GM13976 (cell line): ENCODE measurements at regions not wholly inside any gene's neighbourhood (a gene's known extent, or its start where the extent isn't known, plus 50 kb on each side); places are given as distances from the start of the nearest gene placed in this dataset.

Experiments used
- DNase-seq: peaks from one replicate; pipeline ENCODE4 v3.0.0; 2012; ENCODE audit warnings: low spot score
- in situ Hi-C: fragments of 300-500 bp; cut with MboI; formaldehyde crosslinking; loops from one replicate; pipeline ENCODE4 v1.12.0; 2022; ENCODE audit warnings: low sequenced_read_pairs, mixed read lengths, inconsistent platforms; ENCODE audit not compliant: unreplicated experiment
- TF ChIP-seq, protein P1 (sequence below): IDR thresholded peaks from 2 replicates; pipeline ENCODE4 v1.5.1; 2012; ENCODE audit warnings: borderline replicate concordance, mild to moderate bottlenecking; ENCODE audit not compliant: insufficient read depth; ENCODE audit errors: extremely low read depth, missing control alignments, control extremely low read depth

DNA sequence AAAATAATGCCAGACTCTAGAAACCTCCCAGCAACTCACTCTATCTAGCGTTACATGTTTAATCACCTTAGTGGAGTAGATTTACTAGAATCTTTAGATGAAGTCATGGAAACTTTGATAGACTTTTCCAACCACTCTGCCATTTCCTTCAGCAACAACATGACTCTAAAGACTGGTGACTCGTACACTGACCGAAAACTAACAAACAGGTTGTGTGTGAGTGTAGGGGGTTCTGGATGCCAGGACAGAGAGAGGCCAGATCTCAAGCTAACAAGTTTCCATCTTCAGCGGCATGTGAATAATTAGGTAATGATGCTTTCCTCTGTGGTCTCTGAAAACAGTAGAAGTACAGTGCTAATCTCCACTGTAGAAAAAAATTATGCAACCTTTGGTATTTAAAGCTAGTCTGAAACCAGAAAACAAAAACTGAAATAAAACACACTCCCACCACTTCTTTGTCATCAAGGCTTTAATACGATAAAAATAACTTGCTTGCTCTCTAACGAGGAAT lies 286.4 kb downstream of the PRDM5 start:
- in situ Hi-C loops, result no loop called here
- no peak for DNase-seq
- TF ChIP-seq, protein P1, sequence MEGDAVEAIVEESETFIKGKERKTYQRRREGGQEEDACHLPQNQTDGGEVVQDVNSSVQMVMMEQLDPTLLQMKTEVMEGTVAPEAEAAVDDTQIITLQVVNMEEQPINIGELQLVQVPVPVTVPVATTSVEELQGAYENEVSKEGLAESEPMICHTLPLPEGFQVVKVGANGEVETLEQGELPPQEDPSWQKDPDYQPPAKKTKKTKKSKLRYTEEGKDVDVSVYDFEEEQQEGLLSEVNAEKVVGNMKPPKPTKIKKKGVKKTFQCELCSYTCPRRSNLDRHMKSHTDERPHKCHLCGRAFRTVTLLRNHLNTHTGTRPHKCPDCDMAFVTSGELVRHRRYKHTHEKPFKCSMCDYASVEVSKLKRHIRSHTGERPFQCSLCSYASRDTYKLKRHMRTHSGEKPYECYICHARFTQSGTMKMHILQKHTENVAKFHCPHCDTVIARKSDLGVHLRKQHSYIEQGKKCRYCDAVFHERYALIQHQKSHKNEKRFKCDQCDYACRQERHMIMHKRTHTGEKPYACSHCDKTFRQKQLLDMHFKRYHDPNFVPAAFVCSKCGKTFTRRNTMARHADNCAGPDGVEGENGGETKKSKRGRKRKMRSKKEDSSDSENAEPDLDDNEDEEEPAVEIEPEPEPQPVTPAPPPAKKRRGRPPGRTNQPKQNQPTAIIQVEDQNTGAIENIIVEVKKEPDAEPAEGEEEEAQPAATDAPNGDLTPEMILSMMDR, result no peak

DNA sequence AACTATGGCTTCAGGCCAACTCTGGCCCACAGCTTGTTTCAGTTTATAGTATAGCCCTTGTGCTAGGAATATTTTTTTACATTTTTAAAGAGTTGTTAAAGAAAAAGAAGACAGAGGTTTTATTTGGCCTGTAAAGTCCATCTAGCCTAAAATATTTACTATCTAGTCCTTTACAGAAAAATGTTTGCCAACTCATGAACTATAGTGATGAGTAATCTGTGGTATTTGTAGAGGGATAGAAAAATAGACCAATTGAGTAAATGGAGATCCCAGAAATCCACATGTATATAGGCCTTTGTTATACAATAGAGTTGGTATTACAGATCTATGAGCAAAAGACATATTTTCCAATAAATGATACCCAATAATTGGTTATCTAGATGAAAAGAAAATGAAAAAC lies 288.7 kb downstream of the PRDM5 start:
- DNase-seq, result no peak
- TF ChIP-seq, protein P1, result no peak
- in situ Hi-C loops, result no loop called here

DNA sequence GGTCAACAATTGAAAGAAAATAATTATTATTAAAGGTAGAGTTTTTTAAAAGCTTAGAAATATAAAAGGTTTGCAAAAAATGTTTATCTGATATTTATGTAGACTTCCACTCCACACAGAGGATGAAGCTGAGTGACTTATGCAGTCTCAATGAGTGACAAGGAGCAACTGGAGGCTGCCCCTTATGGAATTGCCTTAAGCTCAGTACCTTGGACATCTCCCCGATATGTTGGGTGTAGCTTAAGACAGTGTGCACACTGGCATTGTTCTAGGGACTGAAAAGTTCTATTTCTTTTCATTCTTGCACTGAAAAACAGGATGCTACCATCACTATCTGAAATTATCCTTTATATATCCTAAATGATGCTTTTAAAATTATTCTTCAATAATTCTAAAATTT lies 292.1 kb downstream of the PRDM5 start:
- DNase-seq, result no peak
- in situ Hi-C loops, result no loop called here
- TF ChIP-seq, protein P1, result no peak

DNA sequence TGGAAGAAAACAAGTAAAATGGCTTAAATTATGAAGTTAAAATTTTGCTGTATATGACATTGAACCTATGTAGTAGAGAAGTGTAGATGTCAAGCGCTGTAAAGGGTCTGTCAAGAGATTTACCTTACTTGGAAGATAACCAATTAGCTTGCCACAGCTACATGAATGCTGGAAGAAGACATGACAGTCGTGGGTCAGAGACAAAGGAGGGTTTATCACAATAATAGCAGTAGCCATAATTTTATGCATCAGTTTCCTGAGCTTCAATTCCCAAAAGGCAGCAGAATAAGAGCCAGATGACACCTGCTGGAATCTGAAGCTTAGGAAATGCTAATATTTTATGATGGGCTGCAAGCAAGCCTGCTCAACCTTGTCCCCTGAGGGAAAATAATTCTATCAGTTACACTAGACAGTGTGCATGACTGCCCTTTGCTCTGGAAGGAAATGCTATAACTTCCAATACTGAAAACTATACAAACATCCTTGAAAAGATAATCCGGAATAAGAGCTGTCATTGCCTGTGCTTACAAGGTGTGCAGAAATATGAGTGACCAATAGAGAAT lies 292.9 kb downstream of the PRDM5 start:
- in situ Hi-C loops, result no loop called here
- TF ChIP-seq, protein P1, result no peak
- no peak for DNase-seq

DNA sequence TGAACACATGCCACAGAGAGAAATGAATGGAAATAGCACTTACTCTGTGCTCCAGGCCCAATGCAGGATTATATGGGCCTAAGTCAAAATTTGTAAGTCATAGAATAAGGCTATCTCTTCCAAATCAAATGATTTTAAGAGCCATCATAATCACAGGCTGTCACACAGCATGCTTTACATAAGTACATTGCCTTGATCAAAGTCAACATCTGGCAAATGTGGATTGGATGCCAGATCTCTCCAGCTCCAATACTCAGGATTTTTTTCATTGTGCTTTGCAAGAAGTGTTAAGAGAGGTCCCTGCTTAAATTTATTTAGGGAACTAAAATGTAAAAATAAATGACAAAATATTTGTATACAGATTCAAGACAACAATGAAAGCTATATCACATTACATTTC lies 299.9 kb downstream of the PRDM5 start:
- in situ Hi-C loops, result no loop called here
- TF ChIP-seq, protein P1, result no peak
- no peak for DNase-seq

DNA sequence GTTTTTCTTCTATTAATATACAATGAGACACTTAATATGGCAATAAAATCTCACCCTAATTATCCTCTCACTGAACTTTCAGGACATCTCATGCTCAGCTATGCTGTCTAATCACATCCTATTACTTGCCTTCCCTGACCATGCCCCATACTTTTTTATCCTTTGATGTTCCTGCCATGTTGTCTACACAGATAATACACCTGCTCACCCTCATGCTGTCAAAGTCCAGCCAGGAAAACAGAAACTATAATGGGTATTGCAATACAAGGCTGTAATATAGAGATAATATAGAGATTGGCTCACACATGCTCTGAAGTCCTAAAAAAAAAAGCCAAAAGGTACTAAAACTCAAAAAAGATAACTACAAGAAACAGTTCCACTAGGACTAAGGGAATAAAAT lies 305.4 kb downstream of the PRDM5 start:
- no peak for DNase-seq
- TF ChIP-seq, protein P1, result no peak
- in situ Hi-C loops, result no loop called here
